ENCODE measurements at regions not wholly inside any gene's neighbourhood (a gene's known extent, or its start where the extent isn't known, plus 50 kb on each side); places are given as distances from the start of the nearest gene placed in this dataset.

DNA sequence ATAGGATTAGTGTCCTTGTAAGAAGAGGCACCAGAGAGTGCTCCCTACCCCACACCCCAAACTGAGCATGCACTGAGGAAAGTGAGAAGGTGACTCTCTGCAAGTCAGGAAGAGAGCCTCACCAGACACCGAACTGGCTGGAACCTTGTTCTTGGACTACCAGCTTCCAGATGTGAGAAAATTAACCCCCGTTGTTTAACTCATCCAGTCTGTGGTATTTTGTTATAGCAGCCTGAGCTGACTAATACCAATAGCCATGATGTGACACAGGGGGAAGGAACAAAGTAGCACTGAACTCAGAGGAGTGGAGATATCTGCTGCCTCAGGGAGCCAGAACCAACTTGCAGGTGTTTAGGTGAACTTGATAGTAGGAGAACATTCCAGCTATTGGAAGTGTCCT, 415.2 kb upstream of the ZMIZ1 start:
- Histone ChIP-seq H3K36me3 (replicated peaks in 1 of 2; ENCODE audit: control insufficient read depth in 1 of 2, insufficient read depth in 2 of 2, low read length in 1 of 2) (no peaks in the 10 kb centered on the region), H3K9me3 (no peaks in the 10 kb centered on the region), H3K27ac (ENCODE audit: low read depth in 2 of 2, low read length in 1 of 2) (no peak overlapping the region), H4K20me1 (ENCODE audit: insufficient read depth) (no peaks in the 10 kb centered on the region), H3K9me2 (no peaks in the 10 kb centered on the region), H3K9ac (no peak overlapping the region), H3K27me3 (ENCODE audit: insufficient read depth) (no peaks in the 10 kb centered on the region), H3K4me1 (ENCODE audit: control insufficient read depth in 1 of 2, insufficient read depth in 2 of 2, low read depth in 1 of 2, low read length in 1 of 2) (peaks cover 5 to 37% of the 10 kb centered on the region in 2 experiments; a peak in 3 of 4 replicates), H3K4me2 (no peak overlapping the region), H2AFZ (ENCODE audit: low read depth) (no peak overlapping the region), H3K79me2 (ENCODE audit: insufficient read depth) (no peaks in the 10 kb centered on the region), H3F3A (replicated peaks; ENCODE audit: insufficient read depth) (no peaks in the 10 kb centered on the region), H3K4me3 (ENCODE audit: low read depth in 2 of 2, low read length in 1 of 2) (no peak overlapping the region)
- TF ChIP-seq RAD21 (IDR thresholded peaks at IDR 0.05; ENCODE audit: low read length) (no peak), EP300 (IDR thresholded peaks at IDR 0.05; ENCODE audit: borderline replicate concordance in 1 of 2, low read depth in 1 of 2, low read length in 1 of 2) (no peak), NFIC (IDR thresholded peaks at IDR 0.05; ENCODE audit: borderline replicate concordance) (no peak), GABPA (IDR thresholded peaks at IDR 0.05; ENCODE audit: low read depth) (no peak)
- ChIA-PET CTCF (interaction anchor here (0.9 to 1.1 kb wide), 2 partner anchors 13 to 542 kb away, joined by 3 read pairs; no protein-coding TSS in a partner anchor), POLR2A (no interaction called here)
- WGBS (ENCODE audit: low lambda C conversion rate): 75% methylated on average over 2 of the region's 2 CpGs
- DNase-seq: no peak

DNA sequence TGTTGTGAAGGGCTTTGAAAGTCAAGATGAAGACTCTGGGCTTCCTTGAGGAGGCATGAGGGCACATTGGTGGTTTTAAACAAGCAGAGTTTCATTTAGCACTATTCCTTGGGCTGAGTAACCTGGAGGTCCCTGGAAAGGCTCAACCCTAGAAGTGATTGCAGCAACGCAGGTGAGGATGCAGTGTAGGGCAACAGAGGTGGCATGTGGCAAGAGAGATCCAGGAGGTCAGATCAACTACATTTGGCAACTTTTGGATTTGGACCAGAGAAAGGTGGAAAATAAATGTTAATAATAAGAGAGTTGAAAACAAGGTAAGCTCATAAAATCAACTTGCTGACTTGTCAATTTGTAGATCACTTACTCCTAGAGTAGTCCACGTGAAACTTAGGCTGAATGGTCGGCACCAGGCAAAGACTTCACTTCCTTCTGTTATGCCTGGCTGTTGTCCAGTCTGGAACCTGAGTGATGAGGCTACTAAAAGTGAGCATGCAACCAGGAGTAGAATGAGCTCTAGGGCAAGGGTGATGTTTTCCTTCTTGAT, 414.6 kb upstream of the ZMIZ1 start:
- Histone ChIP-seq H3K4me3 (ENCODE audit: low read depth in 2 of 2, low read length in 1 of 2) (no peak overlapping the region), H3K79me2 (ENCODE audit: insufficient read depth) (no peaks in the 10 kb centered on the region), H3K9ac (no peak overlapping the region), H3K36me3 (replicated peaks in 1 of 2; ENCODE audit: control insufficient read depth in 1 of 2, insufficient read depth in 2 of 2, low read length in 1 of 2) (no peaks in the 10 kb centered on the region), H3F3A (replicated peaks; ENCODE audit: insufficient read depth) (no peaks in the 10 kb centered on the region), H4K20me1 (ENCODE audit: insufficient read depth) (no peaks in the 10 kb centered on the region), H3K4me1 (ENCODE audit: control insufficient read depth in 1 of 2, insufficient read depth in 2 of 2, low read depth in 1 of 2, low read length in 1 of 2) (peaks cover 5 to 37% of the 10 kb centered on the region in 2 experiments; a peak in 3 of 4 replicates), H3K9me2 (no peaks in the 10 kb centered on the region), H3K27me3 (ENCODE audit: insufficient read depth) (no peaks in the 10 kb centered on the region), H2AFZ (ENCODE audit: low read depth) (no peak overlapping the region), H3K27ac (ENCODE audit: low read depth in 2 of 2, low read length in 1 of 2) (no peak overlapping the region; a peak in 1 of 4 replicates), H3K4me2 (no peak overlapping the region), H3K9me3 (no peaks in the 10 kb centered on the region)
- DNase-seq: no peak
- no peak for TF ChIP-seq CTCF (IDR thresholded peaks at IDR 0.05)
- ChIA-PET CTCF (interaction anchor here (0.9 to 1.1 kb wide), 2 partner anchors 14 to 541 kb away, joined by 3 read pairs; no protein-coding TSS in a partner anchor), POLR2A (no interaction called here)
- 80% methylated on average over 3 of the region's 3 CpGs for WGBS (ENCODE audit: low lambda C conversion rate)

GRCh38 chr10:78655979-78656378, 412.8 kb upstream of the ZMIZ1 start:
- Histone ChIP-seq H3K4me1 (ENCODE audit: control insufficient read depth in 1 of 2, insufficient read depth in 2 of 2, low read depth in 1 of 2, low read length in 1 of 2) (peaks cover 0 to 37% of the 10 kb centered on the region in 2 experiments; a peak in 2 of 4 replicates), H3K27ac (ENCODE audit: low read depth in 2 of 2, low read length in 1 of 2) (peak overlapping the region in 1 of 2 experiments; percentile 99; a peak in 2 of 4 replicates), H3F3A (replicated peaks; ENCODE audit: insufficient read depth) (no peaks in the 10 kb centered on the region), H3K36me3 (replicated peaks in 1 of 2; ENCODE audit: control insufficient read depth in 1 of 2, insufficient read depth in 2 of 2, low read length in 1 of 2) (no peaks in the 10 kb centered on the region), H3K79me2 (ENCODE audit: insufficient read depth) (no peaks in the 10 kb centered on the region), H4K20me1 (ENCODE audit: insufficient read depth) (no peaks in the 10 kb centered on the region), H3K4me3 (ENCODE audit: low read depth in 2 of 2, low read length in 1 of 2) (no peak overlapping the region), H3K9me2 (no peaks in the 10 kb centered on the region), H3K27me3 (ENCODE audit: insufficient read depth) (no peaks in the 10 kb centered on the region), H3K9ac (no peak overlapping the region), H2AFZ (ENCODE audit: low read depth) (0 out of 2 replicates have a peak overlapping the region, but pooled peaks have one; percentile 54), H3K9me3 (no peaks in the 10 kb centered on the region), H3K4me2 (no peak overlapping the region)
- POLR2A ChIA-PET: interaction anchor here (0.6 to 1.3 kb wide), 5 partner anchors 20 to 222 kb away, joined by 3 to 5 read pairs (median 3); no protein-coding TSS in a partner anchor
- CTCF ChIA-PET: interaction anchor here (1.7 kb wide), 3 partner anchors 10 to 609 kb away, joined by 4 to 10 read pairs (median 8); no protein-coding TSS in a partner anchor
- TF ChIP-seq FOSL2 (IDR thresholded peaks at IDR 0.05; ENCODE audit: borderline replicate concordance, low read depth) (no peak), RFX5 (IDR thresholded peaks at IDR 0.05; ENCODE audit: low read length) (no peak)
- no peak for DNase-seq
- WGBS (ENCODE audit: low lambda C conversion rate): 83% methylated on average over 5 of the region's 5 CpGs
